Upper lobe of right lung (tissue), 1 donor: ENCODE measurements at regions not wholly inside any gene's neighbourhood (a gene's known extent, or its start where the extent isn't known, plus 50 kb on each side); places are given as distances from the start of the nearest gene placed in this dataset.

Experiments used
- ATAC-seq: fragments of 200-7000 bp; cut with Tn5 transposase; one replicate; pipeline ENCODE4 v1.9.1; 2020; ENCODE audit warnings: mild to moderate bottlenecking, moderate library complexity
- DNase-seq: peaks from one replicate; pipeline ENCODE4 v3.0.0-alpha.2; 2020
- H3K27ac ChIP-seq: fragments of 200-600 bp; one replicate; pipeline ENCODE4 v1.8.0; 2022
- H3K27me3 ChIP-seq: fragments of 200-600 bp; one replicate; pipeline ENCODE4 v1.8.0; 2022; ENCODE audit warnings: mild to moderate bottlenecking
- H3K36me3 ChIP-seq: fragments of 200-600 bp; one replicate; pipeline ENCODE4 v1.8.0; 2022
- H3K4me1 ChIP-seq: fragments of 200-600 bp; one replicate; pipeline ENCODE4 v1.8.0; 2022
- H3K4me3 ChIP-seq: fragments of 200-600 bp; one replicate; pipeline ENCODE4 v1.8.0; 2022; ENCODE audit warnings: mild to moderate bottlenecking
- H3K9me3 ChIP-seq: fragments of 200-600 bp; one replicate; pipeline ENCODE4 v1.8.0; 2022
- intact Hi-C: fragments of 100-400 bp; cut with DNase I; formaldehyde crosslinking; loops from one replicate; pipeline ENCODE4 v1.11.0; 2022
- TF ChIP-seq, protein P1 (sequence below): fragments of 200-600 bp; IDR thresholded peaks from one replicate; pipeline ENCODE4 v1.8.0; 2022; ENCODE audit warnings: antibody characterized with exemption
- donor health status: DM: no; HTN: yes; CAD: no; lungs with severe emphysema.

DNA sequence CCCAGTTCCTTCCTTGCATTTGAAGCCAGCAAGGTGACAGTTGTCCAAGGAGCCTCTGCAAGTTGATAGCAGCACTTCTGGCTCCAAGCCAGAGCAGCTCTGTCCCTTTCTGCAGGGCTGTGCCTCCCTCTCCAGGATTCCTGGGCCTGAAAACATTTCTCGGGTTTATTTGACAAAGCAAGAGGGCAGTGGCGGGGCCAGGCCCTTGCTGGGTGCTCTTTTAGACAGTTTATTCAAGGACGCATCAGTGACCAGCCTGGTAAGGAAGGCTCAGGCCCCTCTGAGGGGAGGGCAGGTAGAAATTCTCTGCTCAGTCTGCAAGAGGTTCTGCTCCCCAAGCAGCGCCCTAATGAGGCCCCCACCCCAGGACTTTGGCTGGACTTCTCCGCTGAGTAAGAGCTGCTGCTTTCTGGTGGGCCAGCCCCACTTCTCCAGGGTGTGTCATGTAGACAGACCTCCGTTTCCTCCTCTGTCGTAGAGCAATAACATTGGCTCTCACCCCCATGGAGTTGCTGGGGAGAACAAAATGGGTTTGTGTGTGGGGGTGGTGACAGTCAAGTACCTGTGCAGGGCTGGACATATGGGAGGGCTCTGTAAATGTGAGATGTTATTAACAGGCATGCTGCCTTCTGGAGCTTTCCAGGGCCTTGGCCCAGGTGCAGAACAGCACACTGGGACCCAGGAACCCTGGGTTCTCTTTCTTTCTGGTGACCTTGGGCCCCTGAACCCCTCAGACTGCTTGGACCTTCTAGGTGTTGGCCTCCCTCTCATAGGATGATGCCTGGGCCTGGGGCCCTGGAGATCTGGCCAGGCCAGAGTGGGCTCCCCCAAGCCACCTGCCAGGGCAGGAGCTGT lies 146.2 kb upstream of the TLE3 start:
- no peak for ATAC-seq
- Histone ChIP-seq H3K27ac (no peak overlapping the region), H3K4me3 (no peak overlapping the region), H3K4me1 (peaks cover 3% of the 10 kb centered on the region), H3K9me3 (no peaks in the 10 kb centered on the region), H3K36me3 (no peaks in the 10 kb centered on the region), H3K27me3 (no peaks in the 10 kb centered on the region)
- TF ChIP-seq, protein P1, sequence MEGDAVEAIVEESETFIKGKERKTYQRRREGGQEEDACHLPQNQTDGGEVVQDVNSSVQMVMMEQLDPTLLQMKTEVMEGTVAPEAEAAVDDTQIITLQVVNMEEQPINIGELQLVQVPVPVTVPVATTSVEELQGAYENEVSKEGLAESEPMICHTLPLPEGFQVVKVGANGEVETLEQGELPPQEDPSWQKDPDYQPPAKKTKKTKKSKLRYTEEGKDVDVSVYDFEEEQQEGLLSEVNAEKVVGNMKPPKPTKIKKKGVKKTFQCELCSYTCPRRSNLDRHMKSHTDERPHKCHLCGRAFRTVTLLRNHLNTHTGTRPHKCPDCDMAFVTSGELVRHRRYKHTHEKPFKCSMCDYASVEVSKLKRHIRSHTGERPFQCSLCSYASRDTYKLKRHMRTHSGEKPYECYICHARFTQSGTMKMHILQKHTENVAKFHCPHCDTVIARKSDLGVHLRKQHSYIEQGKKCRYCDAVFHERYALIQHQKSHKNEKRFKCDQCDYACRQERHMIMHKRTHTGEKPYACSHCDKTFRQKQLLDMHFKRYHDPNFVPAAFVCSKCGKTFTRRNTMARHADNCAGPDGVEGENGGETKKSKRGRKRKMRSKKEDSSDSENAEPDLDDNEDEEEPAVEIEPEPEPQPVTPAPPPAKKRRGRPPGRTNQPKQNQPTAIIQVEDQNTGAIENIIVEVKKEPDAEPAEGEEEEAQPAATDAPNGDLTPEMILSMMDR: no peak
- DNase-seq: no peak
- intact Hi-C loops: no loop called here

DNA sequence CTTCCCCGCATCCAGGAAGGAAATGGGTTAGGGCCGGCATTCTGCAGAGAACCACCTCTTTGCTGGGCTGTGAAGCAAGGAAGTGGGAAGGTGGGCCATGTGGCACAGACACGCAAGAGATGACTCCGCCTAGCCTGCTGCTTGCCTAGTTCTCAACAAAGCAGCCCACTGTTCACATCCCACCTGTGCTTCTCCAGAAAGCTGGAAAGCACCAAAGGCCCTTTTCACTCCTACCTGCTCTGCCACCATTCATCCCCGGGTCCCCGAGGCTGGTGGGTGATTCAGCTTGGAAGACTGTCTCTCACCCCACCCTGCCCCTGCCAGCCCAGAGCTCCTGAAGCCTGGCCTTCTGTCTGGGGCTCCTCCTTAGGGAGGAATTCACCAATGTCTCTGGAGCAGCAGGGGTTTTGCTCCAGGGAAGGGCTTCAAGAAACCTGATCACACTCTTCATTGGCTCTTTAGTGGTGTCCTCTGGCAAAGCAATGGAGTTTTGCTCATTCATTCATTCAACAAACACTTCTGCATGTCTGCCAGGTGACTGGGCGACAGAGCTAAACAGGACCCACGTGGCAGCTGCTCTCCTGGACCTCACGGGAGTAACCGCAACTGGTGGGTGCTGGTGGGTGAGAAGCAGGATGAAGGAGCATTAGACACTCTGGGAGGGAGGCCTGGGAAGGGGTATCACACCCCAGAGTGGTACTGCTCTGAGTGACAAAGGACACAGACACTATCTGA lies 145.4 kb upstream of the TLE3 start:
- peaks cover 3% of the 10 kb centered on the region for H3K4me1 ChIP-seq
- no peaks in the 10 kb centered on the region for H3K36me3 ChIP-seq
- H3K9me3 ChIP-seq: no peaks in the 10 kb centered on the region
- no peak overlapping the region for H3K4me3 ChIP-seq
- no peak overlapping the region for H3K27ac ChIP-seq
- DNase-seq (no peak), ATAC-seq (no peak)
- intact Hi-C loops: no loop called here
- TF ChIP-seq, protein P1: no peak
- no peaks in the 10 kb centered on the region for H3K27me3 ChIP-seq

DNA sequence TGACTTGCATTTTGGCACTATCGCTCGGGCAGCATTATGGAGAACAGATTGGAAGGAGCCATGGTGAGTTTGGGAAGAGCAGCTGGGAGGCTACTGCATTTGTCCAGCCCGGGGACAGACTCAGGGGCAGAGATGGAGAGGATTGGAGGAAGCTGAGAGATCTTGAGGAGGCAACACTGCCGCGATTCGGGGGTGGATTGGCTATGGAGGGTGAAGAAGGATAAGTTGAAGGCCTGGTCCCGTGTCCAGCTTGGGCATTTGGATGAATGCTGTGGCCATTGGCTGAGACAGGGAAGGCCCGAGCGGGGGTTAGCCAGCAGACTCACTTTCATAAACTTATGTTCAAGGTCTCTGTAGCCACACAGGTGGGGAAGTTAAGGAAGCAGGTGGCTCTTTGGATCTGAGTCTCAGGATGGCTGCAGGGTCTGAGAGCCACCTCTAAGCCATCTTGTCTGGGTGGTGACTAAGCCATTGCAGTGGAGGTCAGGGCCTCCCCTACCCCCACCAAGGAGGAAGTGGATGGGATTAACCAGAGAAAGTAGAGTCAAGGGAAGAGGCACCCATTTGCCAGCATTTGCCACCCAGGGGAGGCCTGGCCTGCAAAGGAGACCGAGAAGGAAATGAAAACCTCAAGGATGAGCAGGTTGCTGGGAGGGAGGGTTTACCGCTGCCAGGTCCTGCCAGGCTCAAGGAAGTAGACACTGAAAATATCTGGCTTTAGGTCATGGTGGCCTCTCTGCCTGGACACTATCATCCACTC lies 144.0 kb upstream of the TLE3 start:
- DNase-seq: no peak
- H3K4me3 ChIP-seq: no peak overlapping the region
- H3K27ac ChIP-seq: no peak overlapping the region
- H3K9me3 ChIP-seq: no peaks in the 10 kb centered on the region
- peaks cover 3% of the 10 kb centered on the region for H3K4me1 ChIP-seq
- no peaks in the 10 kb centered on the region for H3K36me3 ChIP-seq
- no peaks in the 10 kb centered on the region for H3K27me3 ChIP-seq
- TF ChIP-seq, protein P1: no peak
- no peak for ATAC-seq
- intact Hi-C loops: no loop called here

DNA sequence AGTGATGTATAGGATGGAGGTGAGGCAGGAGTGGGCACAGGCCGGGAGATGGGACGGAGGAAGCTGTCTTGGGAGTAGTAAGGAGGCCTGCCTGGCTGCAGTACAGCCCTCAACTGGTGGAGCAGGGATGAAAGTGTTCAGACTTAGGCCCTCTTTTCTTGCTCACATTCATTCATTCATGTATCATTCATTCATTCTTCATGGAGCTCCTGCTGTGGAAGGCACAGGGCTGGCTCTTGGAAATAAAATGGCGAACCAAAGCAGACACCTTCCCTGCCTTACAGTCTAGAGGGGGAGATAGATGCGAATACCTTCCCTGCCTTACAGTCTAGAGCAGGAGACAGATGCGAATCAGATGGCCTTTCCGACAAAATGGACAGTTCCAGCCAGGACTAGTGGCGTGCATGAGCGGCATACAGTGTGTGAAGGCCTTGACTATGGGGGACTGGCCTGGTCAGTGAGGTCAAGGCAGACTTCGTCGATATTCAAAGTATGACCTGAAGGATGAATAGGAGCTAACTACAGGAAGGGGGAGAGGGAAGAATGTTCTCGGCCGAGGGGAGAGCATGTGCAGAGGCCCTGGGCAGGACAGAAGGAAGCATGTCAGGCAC lies 143.2 kb upstream of the TLE3 start:
- Histone ChIP-seq H3K27me3 (no peaks in the 10 kb centered on the region), H3K36me3 (no peaks in the 10 kb centered on the region), H3K4me1 (no peaks in the 10 kb centered on the region), H3K27ac (no peak overlapping the region), H3K4me3 (no peak overlapping the region), H3K9me3 (no peaks in the 10 kb centered on the region)
- TF ChIP-seq, protein P1: no peak
- intact Hi-C loops: no loop called here
- ATAC-seq (no peak), DNase-seq (no peak)

DNA sequence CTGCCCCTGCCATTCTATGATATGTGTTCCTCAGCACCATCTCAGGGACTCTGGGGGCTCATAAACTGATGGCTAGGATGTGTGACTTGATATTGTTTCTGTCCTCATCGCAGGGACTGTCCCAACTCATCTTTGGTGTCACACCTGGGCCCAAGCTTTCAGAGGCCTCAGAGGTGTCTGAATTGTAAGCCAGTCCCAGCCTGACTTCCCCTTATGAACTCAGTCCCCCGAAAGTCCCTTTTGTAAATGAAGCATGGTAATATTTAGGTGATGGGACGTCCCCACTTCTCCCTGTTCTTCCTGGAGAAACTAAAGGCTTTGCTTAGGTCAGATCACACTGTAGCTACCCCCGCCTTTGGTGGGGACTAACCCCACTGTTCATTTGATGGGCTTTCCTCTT lies 142.4 kb upstream of the TLE3 start:
- Histone ChIP-seq H3K27me3 (no peaks in the 10 kb centered on the region), H3K9me3 (no peaks in the 10 kb centered on the region), H3K27ac (no peak overlapping the region), H3K36me3 (no peaks in the 10 kb centered on the region), H3K4me1 (no peaks in the 10 kb centered on the region), H3K4me3 (no peak overlapping the region)
- ATAC-seq: no peak
- TF ChIP-seq, protein P1: no peak
- DNase-seq: no peak
- intact Hi-C loops: no loop called here
